ENCODE measurements at regions not wholly inside any gene's neighbourhood (a gene's known extent, or its start where the extent isn't known, plus 50 kb on each side); places are given as distances from the start of the nearest gene placed in this dataset.

DNA sequence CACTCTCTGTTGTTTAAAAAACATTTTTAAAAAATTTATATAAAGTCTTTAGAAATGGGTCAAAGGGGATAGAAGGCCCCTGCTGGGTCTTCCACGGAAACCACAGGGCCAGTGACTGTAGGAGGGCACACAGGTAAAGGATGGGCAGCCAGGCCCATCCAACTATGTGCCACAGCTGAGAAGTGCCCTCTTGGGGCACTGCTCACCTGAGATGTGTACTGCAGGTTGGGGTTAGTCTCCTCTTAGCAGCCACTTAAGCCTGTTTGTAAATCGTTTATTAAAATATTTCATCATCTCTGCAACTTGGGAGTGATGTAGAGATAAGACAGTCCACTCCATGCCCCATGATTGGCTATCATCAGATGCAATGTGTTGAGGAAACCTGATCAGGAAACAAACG lies 222.4 kb downstream of the DIRAS2 start:
- Histone ChIP-seq H3K4me1 (ENCODE audit: insufficient read depth, low read length, poor library complexity, severe bottlenecking) (no peaks in the 10 kb centered on the region), H3K27ac (ENCODE audit: low read depth, low read length, poor library complexity, severe bottlenecking) (no peak overlapping the region), H3K36me3 (ENCODE audit: insufficient read depth, low read length) (no peaks in the 10 kb centered on the region), H2AFZ (ENCODE audit: low read length) (no peak overlapping the region), H3K4me3 (ENCODE audit: low read depth, low read length, poor library complexity, severe bottlenecking) (no peak overlapping the region), H4K20me1 (ENCODE audit: insufficient read depth, low read length) (no peaks in the 10 kb centered on the region), H3K4me2 (ENCODE audit: low read length) (no peak overlapping the region), H3K79me2 (ENCODE audit: insufficient read depth, low read depth, low read length) (no peaks in the 10 kb centered on the region), H3K9me2 (ENCODE audit: insufficient read depth, low read length) (no peaks in the 10 kb centered on the region), H3K9me3 (ENCODE audit: low read length) (no peaks in the 10 kb centered on the region)
- no peak for DNase-seq (ENCODE audit: low spot score)
- no peak for TF ChIP-seq EZH2phosphoT487 (IDR thresholded peaks at IDR 0.05; ENCODE audit: borderline replicate concordance, low read depth, low read length)
- TF ChIP-seq, protein P1, sequence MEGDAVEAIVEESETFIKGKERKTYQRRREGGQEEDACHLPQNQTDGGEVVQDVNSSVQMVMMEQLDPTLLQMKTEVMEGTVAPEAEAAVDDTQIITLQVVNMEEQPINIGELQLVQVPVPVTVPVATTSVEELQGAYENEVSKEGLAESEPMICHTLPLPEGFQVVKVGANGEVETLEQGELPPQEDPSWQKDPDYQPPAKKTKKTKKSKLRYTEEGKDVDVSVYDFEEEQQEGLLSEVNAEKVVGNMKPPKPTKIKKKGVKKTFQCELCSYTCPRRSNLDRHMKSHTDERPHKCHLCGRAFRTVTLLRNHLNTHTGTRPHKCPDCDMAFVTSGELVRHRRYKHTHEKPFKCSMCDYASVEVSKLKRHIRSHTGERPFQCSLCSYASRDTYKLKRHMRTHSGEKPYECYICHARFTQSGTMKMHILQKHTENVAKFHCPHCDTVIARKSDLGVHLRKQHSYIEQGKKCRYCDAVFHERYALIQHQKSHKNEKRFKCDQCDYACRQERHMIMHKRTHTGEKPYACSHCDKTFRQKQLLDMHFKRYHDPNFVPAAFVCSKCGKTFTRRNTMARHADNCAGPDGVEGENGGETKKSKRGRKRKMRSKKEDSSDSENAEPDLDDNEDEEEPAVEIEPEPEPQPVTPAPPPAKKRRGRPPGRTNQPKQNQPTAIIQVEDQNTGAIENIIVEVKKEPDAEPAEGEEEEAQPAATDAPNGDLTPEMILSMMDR (conservative IDR thresholded peaks at IDR 0.05; ENCODE audit: low read length): no peak
- intact Hi-C loops (cut with micrococcal nuclease; ENCODE audit: unreplicated experiment): loop anchor here (10.0 kb wide), 1 partner anchor 75 kb away; no protein-coding TSS in a partner anchor
- BruUV-seq (replicated peaks): no TSS peak
- ChIA-PET POLR2A (no interaction called here), CTCF (ENCODE audit: unreplicated experiment) (no interaction called here)

GRCh38 chr9:90420768-90421513 lies 221.7 kb downstream of the DIRAS2 start:
- ChIA-PET POLR2A (no interaction called here), CTCF (ENCODE audit: unreplicated experiment) (no interaction called here)
- H3K36me3 ChIP-seq (ENCODE audit: insufficient read depth, low read length): no peaks in the 10 kb centered on the region
- H2AFZ ChIP-seq (ENCODE audit: low read length): no peak overlapping the region
- H3K27ac ChIP-seq (ENCODE audit: low read depth, low read length, poor library complexity, severe bottlenecking): no peak overlapping the region
- H4K20me1 ChIP-seq (ENCODE audit: insufficient read depth, low read length): no peaks in the 10 kb centered on the region
- BruUV-seq (replicated peaks): no TSS peak
- no peak overlapping the region for H3K4me3 ChIP-seq (ENCODE audit: low read depth, low read length, poor library complexity, severe bottlenecking)
- TF ChIP-seq, protein P1 (conservative IDR thresholded peaks at IDR 0.05; ENCODE audit: low read length): no peak
- no peak for TF ChIP-seq EZH2phosphoT487 (IDR thresholded peaks at IDR 0.05; ENCODE audit: borderline replicate concordance, low read depth, low read length)
- no peaks in the 10 kb centered on the region for H3K4me1 ChIP-seq (ENCODE audit: insufficient read depth, low read length, poor library complexity, severe bottlenecking)
- H3K9me2 ChIP-seq (ENCODE audit: insufficient read depth, low read length): no peaks in the 10 kb centered on the region
- intact Hi-C loops (cut with micrococcal nuclease; ENCODE audit: unreplicated experiment): loop anchor here (10.0 kb wide), 1 partner anchor 74 kb away; no protein-coding TSS in a partner anchor
- no peak for DNase-seq (ENCODE audit: low spot score)
- H3K9me3 ChIP-seq (ENCODE audit: low read length): no peaks in the 10 kb centered on the region
- no peak overlapping the region for H3K4me2 ChIP-seq (ENCODE audit: low read length)
- H3K79me2 ChIP-seq (ENCODE audit: insufficient read depth, low read depth, low read length): no peaks in the 10 kb centered on the region

DNA sequence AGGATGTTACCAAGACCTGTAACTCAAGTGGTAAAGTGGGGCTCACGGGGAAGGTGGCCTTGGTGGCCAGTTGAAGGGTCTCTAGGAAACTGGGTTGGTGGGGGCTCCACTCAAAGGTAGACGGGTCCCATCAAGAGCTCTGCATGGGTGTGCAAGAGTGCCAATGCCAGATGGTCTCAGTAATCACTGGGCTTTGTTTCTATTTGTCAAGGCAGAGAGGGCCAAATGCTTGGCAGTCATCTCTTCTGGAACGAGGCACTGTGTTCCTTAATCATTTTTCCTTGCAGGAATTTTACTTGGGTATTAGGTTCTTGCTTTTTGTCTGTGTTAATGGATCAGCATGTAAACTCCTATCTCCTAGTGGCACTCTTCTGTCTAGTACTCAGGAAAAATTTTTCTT lies 220.8 kb downstream of the DIRAS2 start:
- TF ChIP-seq, protein P1 (conservative IDR thresholded peaks at IDR 0.05; ENCODE audit: low read length): no peak
- no peak for TF ChIP-seq EZH2phosphoT487 (IDR thresholded peaks at IDR 0.05; ENCODE audit: borderline replicate concordance, low read depth, low read length)
- H2AFZ ChIP-seq (ENCODE audit: low read length): no peak overlapping the region
- no peak overlapping the region for H3K27ac ChIP-seq (ENCODE audit: low read depth, low read length, poor library complexity, severe bottlenecking)
- CTCF ChIA-PET (ENCODE audit: unreplicated experiment): no interaction called here
- no peaks in the 10 kb centered on the region for H4K20me1 ChIP-seq (ENCODE audit: insufficient read depth, low read length)
- POLR2A ChIA-PET: no interaction called here
- no peaks in the 10 kb centered on the region for H3K79me2 ChIP-seq (ENCODE audit: insufficient read depth, low read depth, low read length)
- no peaks in the 10 kb centered on the region for H3K9me3 ChIP-seq (ENCODE audit: low read length)
- no peak for DNase-seq (ENCODE audit: low spot score)
- no peak overlapping the region for H3K4me2 ChIP-seq (ENCODE audit: low read length)
- no peaks in the 10 kb centered on the region for H3K36me3 ChIP-seq (ENCODE audit: insufficient read depth, low read length)
- intact Hi-C loops (cut with micrococcal nuclease; ENCODE audit: unreplicated experiment): loop anchor here (10.0 kb wide), 1 partner anchor 73 kb away; no protein-coding TSS in a partner anchor
- H3K4me1 ChIP-seq (ENCODE audit: insufficient read depth, low read length, poor library complexity, severe bottlenecking): no peaks in the 10 kb centered on the region
- no peaks in the 10 kb centered on the region for H3K9me2 ChIP-seq (ENCODE audit: insufficient read depth, low read length)
- H3K4me3 ChIP-seq (ENCODE audit: low read depth, low read length, poor library complexity, severe bottlenecking): no peak overlapping the region
- BruUV-seq (replicated peaks): no TSS peak

Data from OCI-LY7 (cell line).